ENCODE measurements at regions not wholly inside any gene's neighbourhood (a gene's known extent, or its start where the extent isn't known, plus 50 kb on each side); places are given as distances from the start of the nearest gene placed in this dataset.

DNA sequence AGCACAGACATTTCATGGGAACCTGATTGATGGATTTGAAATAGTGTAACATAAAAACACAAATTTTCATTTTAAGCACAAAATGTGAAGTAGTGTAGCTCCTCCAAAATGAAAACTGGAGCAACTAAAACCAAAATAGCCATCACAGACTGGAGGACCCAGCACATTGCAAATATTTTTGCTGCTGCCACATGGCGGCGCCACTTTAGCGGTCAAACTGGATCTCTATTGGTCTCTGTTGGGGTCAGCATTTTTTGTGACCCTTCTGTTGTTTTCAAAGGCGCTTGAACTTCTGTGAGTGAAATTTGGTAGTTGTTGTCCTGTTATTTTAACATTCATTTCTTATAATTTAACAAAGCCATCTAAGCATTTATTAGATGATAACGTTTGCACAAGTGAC is 259.9 kb downstream of the IL20RB start:
- TF ChIP-seq POLR2AphosphoS5 (IDR thresholded peaks at IDR 0.05; ENCODE audit: insufficient read depth in 1 of 2, low read depth in 1 of 2): no peak
- no peak for TF ChIP-seq CTCF (IDR thresholded peaks at IDR 0.05)
- TF ChIP-seq POLR2A (IDR thresholded peaks at IDR 0.05): no peak
